ENCODE measurements at regions not wholly inside any gene's neighbourhood (a gene's known extent, or its start where the extent isn't known, plus 50 kb on each side); places are given as distances from the start of the nearest gene placed in this dataset.
"Not testable (repeated sequence)": the region's sequence is repeated elsewhere in the genome, so short reads cannot be mapped to it uniquely, and the experiment has no call there.

- no peak for DNase-seq
Observed at GRCh38 chr6:159642995-159643394, 50.0 kb downstream of the SOD2 start.

DNA sequence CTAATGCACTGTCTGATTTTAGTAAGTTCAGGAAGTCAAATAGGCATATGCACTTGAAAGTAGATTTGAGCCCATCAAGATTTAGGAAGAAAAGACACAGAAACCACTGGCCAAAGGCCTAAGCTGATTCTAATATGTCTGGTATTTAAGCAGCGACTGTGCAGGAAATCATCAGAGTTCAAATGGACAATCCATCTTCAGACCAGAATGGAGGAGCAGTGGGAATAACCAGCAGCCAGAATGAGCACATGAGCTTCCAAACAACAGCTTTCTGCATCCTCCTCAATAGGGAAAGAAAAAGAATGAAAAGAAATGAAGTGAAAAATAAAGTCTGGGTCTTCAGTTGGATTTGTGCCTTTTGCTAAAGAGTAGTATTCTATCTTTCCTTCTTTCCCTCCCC lies 50.6 kb downstream of the SOD2 start:
- no peak for DNase-seq

DNA sequence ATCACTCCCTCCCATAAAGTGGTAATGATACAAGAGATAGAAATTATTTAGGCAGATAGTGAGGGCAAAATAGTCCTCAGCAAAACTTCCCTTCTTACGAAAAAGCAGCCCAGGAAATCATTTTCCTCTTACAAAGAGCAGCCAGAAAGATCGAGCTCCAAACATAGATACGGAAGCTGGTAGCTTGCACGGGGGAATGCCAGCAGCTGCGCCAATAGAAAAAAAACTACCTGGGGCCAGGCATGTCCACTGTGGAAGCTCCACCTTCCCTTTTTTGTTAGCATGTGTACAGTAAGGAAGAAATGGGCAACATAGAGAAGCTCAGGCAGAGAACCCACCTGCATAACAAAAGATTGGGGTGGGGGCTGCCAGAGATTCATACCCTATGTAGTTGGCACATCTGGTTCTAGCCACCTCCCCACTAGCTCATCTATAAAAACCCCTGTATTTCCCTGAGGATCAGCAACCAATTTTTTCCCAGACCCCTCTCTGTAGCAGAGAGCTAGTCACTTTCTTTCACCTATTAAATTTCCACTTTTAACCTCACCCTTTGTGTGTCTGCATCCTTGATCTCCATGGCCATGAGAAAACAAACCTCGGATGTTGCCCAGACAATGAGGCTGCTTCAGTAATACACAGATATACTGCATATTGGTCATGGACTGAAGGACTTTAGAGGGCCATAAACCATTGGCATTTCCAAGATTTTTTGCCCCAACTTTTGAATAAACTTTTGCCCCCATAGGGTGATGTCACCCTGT lies 52.1 kb downstream of the SOD2 start:
- DNase-seq: peak; percentile 53

DNA sequence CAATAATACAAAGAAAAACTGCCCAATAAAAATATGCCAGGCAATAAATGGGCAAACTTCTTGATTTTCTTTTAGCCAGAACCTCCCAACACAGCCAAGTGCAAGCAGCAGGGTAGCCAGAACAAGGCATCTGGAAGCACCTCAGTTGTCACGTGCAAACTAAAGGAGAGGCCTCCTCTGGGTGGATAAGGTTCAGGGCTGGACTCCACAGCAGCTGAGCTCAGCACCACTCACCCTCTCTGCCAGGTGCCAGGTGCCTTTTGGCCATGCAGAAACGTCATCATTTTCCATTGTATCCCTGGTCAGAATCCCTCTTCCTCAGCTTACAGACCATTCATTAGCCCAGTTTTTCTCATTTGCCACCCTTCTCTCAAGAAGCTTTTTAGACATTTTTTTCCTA lies 52.7 kb downstream of the SOD2 start:
- DNase-seq: peak; percentile 75

GRCh38 chr6:159639721-159640120 lies 53.3 kb downstream of the SOD2 start:
- DNase-seq: no peak

GRCh38 chr6:159633196-159633595 lies 59.8 kb downstream of the SOD2 start:
- peak; percentile 36 for DNase-seq

- DNase-seq: no peak
Observed at GRCh38 chr6:159631886-159632285, 61.2 kb downstream of the SOD2 start.

- no peak for DNase-seq
Observed at GRCh38 chr6:159627939-159628338, 65.1 kb downstream of the SOD2 start.

GRCh38 chr6:159626506-159626905 lies 66.5 kb downstream of the SOD2 start:
- not testable (repeated sequence) for DNase-seq

DNA sequence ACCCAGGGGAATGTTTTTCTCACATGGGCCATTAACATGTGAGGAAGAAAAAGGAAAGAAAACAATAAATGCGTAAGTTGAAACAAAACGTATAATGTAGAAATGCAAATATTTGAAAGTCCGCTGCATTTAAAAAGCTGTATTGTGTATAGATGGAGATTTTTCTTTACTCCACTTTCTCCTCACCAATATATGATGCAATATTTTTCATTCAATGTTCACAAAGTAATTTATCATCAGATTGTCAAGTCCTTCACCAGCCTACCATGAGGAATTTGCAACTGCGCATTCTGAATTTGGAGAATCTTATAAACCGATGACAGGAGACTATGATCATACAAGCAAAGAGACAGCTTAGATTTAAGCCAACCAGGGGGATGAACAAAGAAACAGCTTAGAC lies 69.9 kb downstream of the SOD2 start:
- DNase-seq: no peak

DNA sequence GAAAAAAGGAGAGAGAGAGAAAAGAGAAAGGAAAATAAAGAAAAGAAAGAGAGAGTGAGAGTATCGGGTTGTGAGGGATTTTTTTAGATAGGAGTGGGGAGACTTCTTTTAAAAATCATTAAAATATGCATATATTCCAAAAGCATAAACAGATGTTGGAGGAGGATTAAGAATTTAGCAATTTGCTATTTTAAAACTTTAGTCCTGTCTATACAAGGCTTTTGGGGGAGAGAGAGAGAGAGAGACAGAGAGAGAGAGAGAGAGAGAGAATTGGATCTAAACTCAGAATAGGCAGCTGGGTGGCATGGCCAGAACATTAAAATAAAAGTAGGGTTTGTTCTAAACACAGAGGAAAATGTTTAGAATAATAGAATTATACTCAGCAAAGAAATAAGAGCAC lies 72.1 kb downstream of the SOD2 start:
- DNase-seq: no peak

DNA sequence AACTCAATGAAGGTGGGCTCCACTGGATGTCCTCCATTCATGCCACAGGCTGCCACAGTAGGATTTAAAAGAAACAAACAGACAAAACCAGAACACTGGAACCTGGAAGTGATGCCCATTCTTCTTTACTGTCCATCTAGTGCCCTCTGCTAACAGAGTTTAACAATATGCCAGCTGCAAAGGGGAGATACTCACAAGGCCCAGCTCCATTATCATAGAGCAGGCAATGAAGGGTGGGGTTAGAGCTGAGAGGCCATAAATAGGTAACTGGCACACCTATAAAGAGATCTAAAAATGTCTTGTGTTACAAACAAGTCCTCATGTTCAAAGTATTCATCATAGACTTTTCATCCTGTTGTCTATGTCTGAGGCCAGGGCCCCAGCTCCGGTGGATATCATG lies 75.6 kb downstream of the SOD2 start:
- no peak for DNase-seq

DNA sequence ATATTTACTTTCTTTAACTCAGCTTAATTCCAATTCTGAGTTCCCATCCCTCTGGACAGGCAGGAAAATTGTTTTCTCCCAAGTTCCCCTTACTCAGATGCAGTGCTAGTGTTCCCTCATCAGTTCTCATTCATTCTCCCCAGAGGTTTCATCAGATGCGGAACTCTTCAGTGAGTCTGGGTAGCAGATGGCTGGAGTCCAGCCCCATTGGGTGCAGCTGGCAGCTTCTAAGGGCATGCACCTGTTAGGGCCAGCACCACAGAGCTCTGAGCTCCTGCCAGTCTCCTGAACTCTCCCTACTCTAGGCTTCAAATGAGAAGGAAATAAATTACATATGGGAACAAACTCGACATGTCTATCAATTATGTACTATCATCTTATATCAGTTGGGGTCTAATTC lies 76.6 kb downstream of the SOD2 start:
- peak; percentile 59 for DNase-seq

DNA sequence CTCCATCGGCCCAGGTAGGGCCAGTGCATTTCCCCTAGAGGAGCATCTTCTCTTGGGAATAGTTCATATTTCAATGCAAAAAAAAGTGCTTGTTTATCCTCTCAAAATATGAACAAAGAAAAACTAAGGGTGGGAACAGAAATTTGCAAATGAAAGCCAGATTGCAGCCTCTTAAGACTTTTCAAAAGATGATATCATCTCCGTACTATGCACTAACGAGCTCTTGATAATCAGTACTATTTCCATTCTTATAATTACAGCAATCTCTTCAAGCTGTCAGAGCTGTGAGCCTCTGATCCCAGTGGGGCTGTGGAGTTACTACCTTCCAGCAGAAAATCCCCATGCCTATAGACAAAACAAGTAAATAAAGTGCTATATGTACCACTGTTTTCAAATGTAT lies 77.1 kb downstream of the SOD2 start:
- DNase-seq: peak; percentile 13

DNA sequence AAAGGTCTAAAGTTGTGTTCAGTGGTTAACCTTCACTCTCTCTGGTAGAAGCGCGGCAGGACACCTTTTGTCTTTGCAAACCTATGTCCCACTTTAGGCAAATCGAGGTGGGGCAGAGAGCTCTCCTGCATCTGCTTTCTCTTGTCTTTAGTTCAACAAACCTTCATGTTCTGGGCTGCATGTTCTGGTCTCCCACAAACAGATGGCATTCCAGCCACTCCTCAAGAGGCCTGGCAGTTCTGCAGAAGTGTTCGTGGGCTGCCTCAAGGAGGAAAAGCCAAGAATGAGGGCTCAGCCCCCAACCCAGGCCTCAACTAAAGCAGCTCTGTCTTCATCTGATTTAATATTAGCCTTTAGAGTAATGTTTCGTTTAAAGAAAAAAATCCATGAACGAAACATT lies 82.2 kb downstream of the SOD2 start:
- no peak for DNase-seq

- no peak for DNase-seq
Observed at GRCh38 chr6:159609652-159610178, 83.3 kb downstream of the SOD2 start.

DNA sequence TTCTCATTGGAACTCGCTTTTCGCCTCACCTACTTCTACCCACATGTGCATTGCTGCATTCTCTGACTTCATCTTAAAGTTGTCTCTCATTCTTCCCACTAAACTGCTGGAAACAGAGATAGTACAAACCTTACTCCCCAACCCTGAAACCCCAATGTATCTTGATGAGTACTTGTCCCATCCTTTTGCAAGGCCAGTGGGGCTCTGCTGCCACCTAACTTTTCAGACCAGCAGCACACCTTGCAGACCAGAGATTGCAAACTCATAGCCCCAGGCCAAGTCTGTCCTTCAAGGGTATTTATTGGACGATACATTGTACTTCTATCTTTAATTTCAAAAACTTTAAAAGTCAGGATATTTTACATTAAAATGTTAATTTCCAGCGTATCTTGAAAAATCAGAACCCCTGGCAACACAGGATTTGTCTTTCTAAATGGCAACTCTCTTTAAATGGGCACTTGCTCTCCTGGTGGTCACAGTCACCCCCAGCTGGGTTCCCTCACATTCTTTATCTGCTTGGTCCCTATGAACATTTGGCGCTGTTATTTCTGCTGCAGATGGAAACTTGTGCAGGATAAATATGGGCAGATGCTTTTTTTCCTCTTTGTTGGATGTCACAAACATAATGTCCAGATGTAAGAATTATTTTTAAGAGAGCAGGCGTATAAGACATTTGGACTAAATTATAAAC lies 83.9 kb downstream of the SOD2 start:
- DNase-seq: peak; percentile 38

DNA sequence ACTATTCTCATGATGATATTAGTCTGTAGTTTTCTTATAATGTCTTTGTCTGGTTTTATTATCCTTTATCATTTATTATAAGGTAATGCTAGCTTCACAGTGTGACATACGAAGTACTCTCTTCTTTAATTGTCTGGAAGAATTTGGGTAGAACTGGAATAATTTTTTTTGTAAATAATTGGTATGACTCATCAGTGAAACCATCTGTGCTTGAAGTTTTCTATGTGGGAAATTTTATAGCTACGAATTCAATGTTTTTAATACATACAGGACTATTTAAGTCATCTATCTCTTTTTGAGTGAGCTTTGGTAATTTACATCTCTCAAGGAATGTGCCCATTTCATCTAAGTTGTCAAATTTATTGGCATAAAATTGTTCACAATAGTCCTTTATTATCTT lies 86.3 kb downstream of the SOD2 start:
- DNase-seq: no peak

GRCh38 chr6:159604443-159604956 lies 88.5 kb downstream of the SOD2 start:
- no peak for DNase-seq

- no peak for DNase-seq
Observed at GRCh38 chr6:159602431-159603041, 90.5 kb downstream of the SOD2 start.

- DNase-seq: no peak
Observed at GRCh38 chr6:159601211-159601610, 91.8 kb downstream of the SOD2 start.

DNA sequence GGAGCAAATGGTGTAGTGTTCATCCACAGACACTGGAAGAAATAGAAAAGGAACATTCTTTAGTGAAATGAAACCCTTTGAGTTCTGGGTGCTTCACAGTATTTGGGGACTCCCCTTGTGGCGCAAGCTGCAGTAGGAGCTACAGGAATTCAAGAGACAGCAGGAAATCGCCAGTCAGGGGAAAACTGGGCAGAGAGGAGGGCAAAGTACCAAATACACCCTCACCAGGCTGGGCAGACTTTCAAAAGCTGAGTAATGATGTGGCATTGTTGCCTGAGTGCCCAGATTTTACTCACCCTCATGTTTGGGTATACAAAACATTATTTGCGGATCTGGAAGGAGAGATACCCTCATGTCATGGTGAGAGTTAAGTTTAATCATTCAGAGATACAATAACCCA lies 97.9 kb downstream of the SOD2 start:
- no peak for DNase-seq

DNA sequence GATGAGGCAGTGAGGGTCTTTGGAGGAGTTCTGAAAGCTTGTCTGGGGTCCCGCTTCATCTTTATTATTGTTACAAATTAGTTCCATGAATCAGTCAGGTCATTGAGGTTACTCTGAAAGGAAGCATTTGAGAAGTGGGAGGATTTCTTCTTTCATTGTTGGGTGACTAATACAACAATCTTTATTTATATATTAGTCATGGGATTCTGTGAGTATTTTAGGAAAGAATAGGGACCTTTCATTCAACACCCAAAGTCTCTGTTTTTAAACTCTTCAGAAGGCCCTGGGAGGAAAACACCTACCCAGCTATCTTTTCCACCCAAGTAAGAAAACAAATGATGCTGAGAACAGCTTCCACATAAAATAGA lies 98.3 kb downstream of the SOD2 start:
- no peak for DNase-seq
